B cell (primary cell): ENCODE measurements at regions not wholly inside any gene's neighbourhood (a gene's known extent, or its start where the extent isn't known, plus 50 kb on each side); places are given as distances from the start of the nearest gene placed in this dataset.

Experiments
- EZH2 ChIP-seq: IDR thresholded peaks from 2 replicates; pipeline ENCODE4 v1.6.1; 2012; ENCODE audit warnings: borderline replicate concordance, low read depth, mild to moderate bottlenecking, moderate library complexity, low read length; ENCODE audit not compliant: insufficient read depth, poor library complexity, severe bottlenecking
- TF ChIP-seq, protein P1 (sequence below): fragments of 200-600 bp; IDR thresholded peaks from one replicate; pipeline ENCODE4 v1.8.0; 2022; ENCODE audit warnings: antibody characterized with exemption, mild to moderate bottlenecking

DNA sequence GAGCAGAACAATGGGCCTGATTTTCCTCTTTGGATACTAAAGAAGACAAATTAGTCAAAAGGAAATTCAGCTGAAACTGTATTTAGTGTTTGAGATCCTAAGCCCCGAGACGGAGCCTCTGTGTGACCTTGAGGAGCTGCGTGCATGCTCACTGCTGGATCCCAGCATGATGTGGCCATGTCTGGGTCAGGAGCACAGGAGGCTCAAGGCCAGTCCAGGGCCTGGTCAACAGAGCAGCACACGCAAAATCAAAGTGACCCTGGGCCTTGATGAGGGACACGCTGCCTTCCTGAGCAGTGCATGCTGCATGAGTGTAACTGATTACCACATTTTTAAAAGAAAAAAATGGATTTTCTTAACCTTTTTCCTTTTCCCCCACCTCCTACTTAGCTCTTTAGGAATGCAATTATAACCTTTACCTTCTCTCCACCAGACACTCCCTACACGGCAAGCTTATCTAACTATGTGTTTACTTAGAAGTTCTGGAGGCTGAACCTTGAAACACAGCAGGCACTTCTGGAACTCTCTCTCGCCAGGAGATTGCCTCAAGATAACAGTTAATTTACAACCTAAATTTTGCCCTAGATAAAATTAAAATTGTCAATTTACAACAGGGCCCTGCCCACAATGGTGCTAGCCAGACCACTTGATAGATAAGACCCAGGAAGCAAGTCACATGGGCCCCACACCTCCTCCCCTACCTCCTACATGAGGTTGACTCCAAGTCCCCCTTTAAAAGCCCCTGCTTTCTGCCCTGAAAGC, 144.6 kb downstream of the LRIG2 start:
- TF ChIP-seq EZH2: no peak
- TF ChIP-seq, protein P1, sequence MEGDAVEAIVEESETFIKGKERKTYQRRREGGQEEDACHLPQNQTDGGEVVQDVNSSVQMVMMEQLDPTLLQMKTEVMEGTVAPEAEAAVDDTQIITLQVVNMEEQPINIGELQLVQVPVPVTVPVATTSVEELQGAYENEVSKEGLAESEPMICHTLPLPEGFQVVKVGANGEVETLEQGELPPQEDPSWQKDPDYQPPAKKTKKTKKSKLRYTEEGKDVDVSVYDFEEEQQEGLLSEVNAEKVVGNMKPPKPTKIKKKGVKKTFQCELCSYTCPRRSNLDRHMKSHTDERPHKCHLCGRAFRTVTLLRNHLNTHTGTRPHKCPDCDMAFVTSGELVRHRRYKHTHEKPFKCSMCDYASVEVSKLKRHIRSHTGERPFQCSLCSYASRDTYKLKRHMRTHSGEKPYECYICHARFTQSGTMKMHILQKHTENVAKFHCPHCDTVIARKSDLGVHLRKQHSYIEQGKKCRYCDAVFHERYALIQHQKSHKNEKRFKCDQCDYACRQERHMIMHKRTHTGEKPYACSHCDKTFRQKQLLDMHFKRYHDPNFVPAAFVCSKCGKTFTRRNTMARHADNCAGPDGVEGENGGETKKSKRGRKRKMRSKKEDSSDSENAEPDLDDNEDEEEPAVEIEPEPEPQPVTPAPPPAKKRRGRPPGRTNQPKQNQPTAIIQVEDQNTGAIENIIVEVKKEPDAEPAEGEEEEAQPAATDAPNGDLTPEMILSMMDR: no peak
